Gastrocnemius medialis (tissue), 4 donors: ENCODE measurements at regions not wholly inside any gene's neighbourhood (a gene's known extent, or its start where the extent isn't known, plus 50 kb on each side); places are given as distances from the start of the nearest gene placed in this dataset.

Experiments used
- ATAC-seq, 2 donors: fragments of 150-250 bp; one replicate each; pipeline ENCODE4 v1.9.1; 2016
- DNase-seq, 2 donors: peaks; one replicate each; pipeline ENCODE4 v3.0.0-alpha.2; 2019
- H3K27ac ChIP-seq, 4 donors: fragments of 200-600 bp; sonication (generic); 1 replicate in 1 of 4; 2 replicates in 3 of 4; pipeline ENCODE4 v1.5.1; 2016 to 2018; ENCODE audit warnings: mild to moderate bottlenecking in 2 of 4, moderate library complexity in 1 of 4
- H3K27me3 ChIP-seq, 3 donors: fragments of 200-600 bp; sonication (generic) in 2 of 3; 1 replicate in 1 of 3; 2 replicates in 2 of 3; pipeline versions ENCODE4 v1.5.1 to v1.6.0; 2016 to 2019; ENCODE audit warnings: mild to moderate bottlenecking in 1 of 3, moderate library complexity in 1 of 3
- H3K36me3 ChIP-seq, 2 donors: fragments of 200-600 bp; sonication (generic) in 1 of 2; one replicate each; pipeline ENCODE4 v1.5.1; 2017 to 2018
- H3K4me1 ChIP-seq, 2 donors: fragments of 200-600 bp; sonication (generic) in 1 of 2; one replicate each; pipeline ENCODE4 v1.5.1; 2016 to 2017; ENCODE audit warnings: mild to moderate bottlenecking in 2 of 2
- H3K4me3 ChIP-seq, 4 donors: fragments of 200-600 bp; sonication (generic) in 3 of 4; 1 replicate in 1 of 4; 2 replicates in 3 of 4; pipeline ENCODE4 v1.5.1; 2016 to 2019; ENCODE audit warnings: mild to moderate bottlenecking in 2 of 4
- H3K9me3 ChIP-seq, 3 donors: fragments of 200-600 bp; sonication (generic) in 2 of 3; 1 replicate in 1 of 3; 2 replicates in 2 of 3; pipeline ENCODE4 v1.5.1; 2016 to 2019
- CTCF ChIP-seq, 5 experiments: fragments of 450-650 bp in 3 of 5; fragments of 200-600 bp in 2 of 5; sonication (generic) in 2 of 5; IDR thresholded peaks in 4 of 5; conservative IDR thresholded peaks in 1 of 5; 1 replicate in 4 of 5; 2 replicates in 1 of 5; pipeline ENCODE4 v1.5.1; 2016 to 2019; ENCODE audit warnings: antibody characterized with exemption in 5 of 5, mild to moderate bottlenecking in 3 of 5, moderate library complexity in 3 of 5
- POLR2A ChIP-seq, 2 donors: fragments of 450-650 bp; IDR thresholded peaks; one replicate each; pipeline ENCODE4 v1.6.1; 2017; ENCODE audit warnings: antibody characterized with exemption in 2 of 2, mild to moderate bottlenecking in 2 of 2, moderate library complexity in 2 of 2
- in situ Hi-C, 4 donors: fragments of 200-750 bp; cut with MboI; loops; one replicate each; pipeline versions ENCODE4 v1.15.0 to v1.8.0; 2017; ENCODE audit warnings: low sequenced_read_pairs in 4 of 4
- intact Hi-C: fragments of 100-400 bp; cut with DNase I; formaldehyde crosslinking; loops from one replicate; pipeline ENCODE4 v1.15.1; 2023; ENCODE audit warnings: low total_unique reads

- in situ Hi-C loops (no loop called here), intact Hi-C loops (no loop called here)
- Histone ChIP-seq H3K27ac (no peak overlapping the region), H3K9me3 (no peaks in the 10 kb centered on the region), H3K27me3 (no peaks in the 10 kb centered on the region), H3K4me1 (peaks cover 12 to 15% of the 10 kb centered on the region in 2 donors), H3K36me3 (no peaks in the 10 kb centered on the region), H3K4me3 (no peak overlapping the region)
- ATAC-seq = no peak
- TF ChIP-seq CTCF (IDR thresholded peaks at IDR 0.05 in 4 of 5, conservative IDR thresholded peaks at IDR 0.05 in 1 of 5) (no peak), POLR2A (IDR thresholded peaks at IDR 0.05) (no peak)
- no peak for DNase-seq
Measured at GRCh38 chr3:13254028-13254951, 165.8 kb downstream of the NUP210 start.

GRCh38 chr3:13253208-13253937, 166.7 kb downstream of the NUP210 start:
- no peak overlapping the region for H3K4me3 ChIP-seq
- in situ Hi-C loops (no loop called here), intact Hi-C loops (no loop called here)
- no peak overlapping the region for H3K27ac ChIP-seq
- H3K4me1 ChIP-seq = peaks cover 12 to 15% of the 10 kb centered on the region in 2 donors
- no peaks in the 10 kb centered on the region for H3K9me3 ChIP-seq
- no peak for DNase-seq
- TF ChIP-seq CTCF (IDR thresholded peaks at IDR 0.05 in 4 of 5, conservative IDR thresholded peaks at IDR 0.05 in 1 of 5) = no peak
- H3K27me3 ChIP-seq = no peaks in the 10 kb centered on the region
- no peak for ATAC-seq
- H3K36me3 ChIP-seq = no peaks in the 10 kb centered on the region

GRCh38 chr3:13252207-13252606, 167.9 kb downstream of the NUP210 start:
- Histone ChIP-seq H3K4me1 (peaks cover 12 to 15% of the 10 kb centered on the region in 2 donors), H3K27me3 (no peaks in the 10 kb centered on the region), H3K36me3 (no peaks in the 10 kb centered on the region), H3K27ac (no peak overlapping the region), H3K9me3 (no peaks in the 10 kb centered on the region), H3K4me3 (no peak overlapping the region)
- intact Hi-C loops (no loop called here), in situ Hi-C loops (no loop called here)
- ATAC-seq (no peak), DNase-seq (no peak)
- TF ChIP-seq CTCF (IDR thresholded peaks at IDR 0.05 in 4 of 5, conservative IDR thresholded peaks at IDR 0.05 in 1 of 5) (no peak), POLR2A (IDR thresholded peaks at IDR 0.05) (no peak)

GRCh38 chr3:13251166-13251903, 168.8 kb downstream of the NUP210 start:
- TF ChIP-seq CTCF (IDR thresholded peaks at IDR 0.05 in 4 of 5, conservative IDR thresholded peaks at IDR 0.05 in 1 of 5) (no peak), POLR2A (IDR thresholded peaks at IDR 0.05) (no peak)
- Histone ChIP-seq H3K4me1 (peaks cover 12 to 15% of the 10 kb centered on the region in 2 donors), H3K27ac (no peak overlapping the region), H3K36me3 (no peaks in the 10 kb centered on the region), H3K9me3 (no peaks in the 10 kb centered on the region), H3K4me3 (no peak overlapping the region), H3K27me3 (no peaks in the 10 kb centered on the region)
- intact Hi-C loops (no loop called here), in situ Hi-C loops (no loop called here)
- peak; percentile 98 for ATAC-seq
- DNase-seq = peak; percentile 65 to 82
